ENCODE measurements at regions not wholly inside any gene's neighbourhood (a gene's known extent, or its start where the extent isn't known, plus 50 kb on each side); places are given as distances from the start of the nearest gene placed in this dataset.
"Not testable (repeated sequence)": the region's sequence is repeated elsewhere in the genome, so short reads cannot be mapped to it uniquely, and the experiment has no call there.

- no peak overlapping the region for H3K27ac ChIP-seq
- no peak for TF ChIP-seq CTCF (conservative IDR thresholded peaks at IDR 0.05)
- no peak for TF ChIP-seq ZFX (IDR thresholded peaks at IDR 0.05)
Observed at GRCh38 chr6:27007020-27007419, 240.5 kb upstream of the PRSS16 start.

GRCh38 chr6:27008613-27009012 lies 238.9 kb upstream of the PRSS16 start:
- H3K27ac ChIP-seq, result not testable (repeated sequence)

- H3K27ac ChIP-seq, result not testable (repeated sequence)
Observed at GRCh38 chr6:27014053-27014452, 233.4 kb upstream of the PRSS16 start.

GRCh38 chr6:27016689-27017088 lies 230.8 kb upstream of the PRSS16 start:
- H3K27ac ChIP-seq, result no peak overlapping the region
- TF ChIP-seq ZFX (IDR thresholded peaks at IDR 0.05) (no peak), CTCF (conservative IDR thresholded peaks at IDR 0.05) (no peak)

GRCh38 chr6:27018401-27018800 lies 229.1 kb upstream of the PRSS16 start:
- H3K27ac ChIP-seq, result not testable (repeated sequence)

GRCh38 chr6:27019651-27020552 lies 227.6 kb upstream of the PRSS16 start:
- H3K27ac ChIP-seq, result peak overlapping the region; percentile 88
- TF ChIP-seq ZFX (IDR thresholded peaks at IDR 0.05) (peak; percentile 79), CTCF (conservative IDR thresholded peaks at IDR 0.05) (no peak)

- TF ChIP-seq ZFX (IDR thresholded peaks at IDR 0.05), result no peak
- no peak for TF ChIP-seq CTCF (conservative IDR thresholded peaks at IDR 0.05)
- peak overlapping the region; percentile 88 for H3K27ac ChIP-seq
Observed at GRCh38 chr6:27020553-27020880, 227.0 kb upstream of the PRSS16 start.

GRCh38 chr6:27023664-27024063 lies 223.8 kb upstream of the PRSS16 start:
- H3K27ac ChIP-seq, result no peak overlapping the region
- TF ChIP-seq ZFX (IDR thresholded peaks at IDR 0.05) (no peak), CTCF (conservative IDR thresholded peaks at IDR 0.05) (no peak)

GRCh38 chr6:27025351-27025750 lies 222.2 kb upstream of the PRSS16 start:
- TF ChIP-seq ZFX (IDR thresholded peaks at IDR 0.05) (no peak), CTCF (conservative IDR thresholded peaks at IDR 0.05) (no peak)
- H3K27ac ChIP-seq, result no peak overlapping the region

Measured in C4-2B (cell line).